ENCODE measurements at regions not wholly inside any gene's neighbourhood (a gene's known extent, or its start where the extent isn't known, plus 50 kb on each side); places are given as distances from the start of the nearest gene placed in this dataset.
"Not testable (repeated sequence)": the region's sequence is repeated elsewhere in the genome, so short reads cannot be mapped to it uniquely, and the experiment has no call there.

DNA sequence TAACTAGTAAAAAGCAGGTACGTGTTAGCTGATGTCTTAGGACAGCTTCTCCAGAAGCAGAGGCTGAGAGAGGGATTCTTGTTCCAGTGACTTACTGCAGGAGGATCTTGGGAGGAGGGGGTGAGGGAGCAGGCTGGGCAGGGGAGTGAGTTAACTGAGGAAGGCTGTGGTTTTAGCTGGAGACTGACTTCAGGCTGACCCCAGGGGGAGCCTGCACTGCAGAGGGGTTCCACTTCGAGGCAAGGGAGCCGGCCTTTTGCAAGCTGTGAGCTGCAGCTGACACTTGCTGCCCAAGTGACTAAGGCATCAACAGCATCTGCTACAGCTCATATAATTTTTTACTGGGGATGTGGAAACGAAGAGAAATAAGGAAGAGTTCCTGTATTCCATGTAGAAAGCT is 50.4 kb upstream of the SOD1 start:
- DNase-seq: peak; percentile 8

DNA sequence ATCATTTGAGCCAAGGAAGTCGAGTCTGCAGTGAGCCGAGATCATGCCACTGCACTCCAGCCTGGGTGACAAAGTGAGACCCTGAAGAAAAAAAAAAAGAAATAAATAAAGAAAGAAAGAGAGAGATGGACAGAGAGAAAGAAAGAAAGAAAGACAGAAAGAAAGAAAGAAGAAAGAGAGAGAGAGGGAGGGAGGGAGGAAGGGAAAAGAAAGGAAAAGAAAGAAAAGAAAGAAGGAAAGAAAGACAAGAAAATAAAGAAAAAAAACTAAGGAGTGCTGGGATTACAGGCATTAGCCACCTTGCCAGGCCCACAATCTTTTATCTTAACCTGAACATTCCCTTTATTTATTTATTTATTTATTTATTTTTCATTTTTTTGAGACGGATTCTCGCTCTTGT is 51.7 kb upstream of the SOD1 start:
- no peak for DNase-seq

DNA sequence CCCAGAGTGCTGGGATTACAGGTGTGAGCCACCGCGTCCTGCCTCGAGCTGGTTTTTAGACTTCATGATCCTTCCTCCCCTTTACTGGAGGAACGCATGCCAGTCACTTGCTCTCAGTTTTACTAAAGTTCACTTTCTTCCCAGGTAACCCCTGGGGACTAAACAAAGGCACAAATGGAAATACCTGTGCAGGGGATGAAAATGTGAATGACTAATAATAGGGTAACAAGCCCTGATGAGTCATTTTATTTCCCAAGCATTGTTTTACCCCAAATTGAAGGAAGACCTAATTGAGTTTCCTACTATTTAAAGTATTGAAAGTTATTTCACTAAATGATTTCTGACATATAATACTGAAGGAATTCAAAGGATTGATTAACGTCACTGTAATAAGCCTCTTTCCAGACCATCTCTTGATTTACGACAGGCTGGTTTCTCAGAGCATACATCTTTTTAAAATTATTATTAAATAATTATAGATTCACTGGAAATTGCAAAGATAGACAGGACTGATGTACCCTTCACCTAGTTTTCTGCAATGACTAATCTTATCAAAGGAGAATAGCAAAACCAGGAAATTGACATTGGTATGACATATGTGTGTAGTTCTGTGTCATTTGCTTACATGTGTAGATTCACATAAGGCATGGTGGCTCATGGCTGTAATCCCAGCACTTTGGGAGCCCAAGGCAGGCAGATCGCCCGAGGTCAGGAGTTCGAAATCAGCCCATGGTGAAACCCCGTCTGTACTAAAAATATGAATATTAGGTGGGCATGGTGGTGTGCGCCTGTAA is 53.2 kb upstream of the SOD1 start:
- DNase-seq: no peak

DNA sequence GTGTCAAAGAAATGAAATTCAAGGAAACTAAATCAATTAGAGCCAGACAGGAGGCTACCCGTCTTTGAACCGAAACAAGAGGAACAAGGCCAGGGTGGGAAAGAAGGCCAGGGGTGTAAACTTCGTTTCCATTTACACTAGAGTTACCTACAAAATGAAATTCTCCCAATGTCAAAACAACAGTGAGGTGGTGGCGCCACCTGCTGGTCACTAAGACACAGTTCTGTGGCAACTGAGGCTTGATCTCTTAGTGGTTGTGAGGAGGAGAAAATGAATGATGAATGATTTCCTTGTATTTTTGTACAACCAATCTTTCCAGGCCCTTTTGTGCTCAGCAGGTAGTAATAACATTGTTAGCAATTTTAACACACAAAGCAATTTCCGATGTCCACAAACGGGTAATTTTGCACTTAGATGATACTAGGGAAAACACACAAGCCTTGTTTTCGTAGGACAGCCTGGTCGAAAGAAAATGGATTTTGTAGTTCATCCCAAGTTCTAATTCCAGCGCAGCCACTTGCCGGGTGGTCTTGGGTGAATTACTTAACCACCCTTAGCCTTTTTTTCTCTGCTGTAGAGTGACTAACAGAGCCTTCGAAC is 54.8 kb upstream of the SOD1 start:
- peak; percentile 62 for DNase-seq

DNA sequence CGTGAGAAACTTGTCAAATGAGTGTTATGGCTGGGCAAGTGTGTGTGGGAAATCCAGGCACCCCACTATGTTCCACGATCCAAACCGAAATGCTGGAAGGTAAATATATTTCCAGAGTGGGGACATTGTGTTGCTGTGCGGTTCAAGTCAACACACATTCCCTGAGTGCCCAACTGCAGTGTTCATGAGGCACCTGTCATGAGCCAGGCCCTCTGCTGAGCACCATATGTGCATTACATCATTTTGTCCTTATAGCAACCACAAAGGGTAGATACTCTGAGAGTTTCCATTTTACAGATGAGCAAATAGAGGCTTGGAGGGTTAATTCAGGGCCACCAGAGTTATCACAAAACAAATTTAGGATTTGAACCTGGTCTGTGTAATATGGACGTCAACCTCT is 59.9 kb upstream of the SOD1 start:
- DNase-seq: no peak

DNA sequence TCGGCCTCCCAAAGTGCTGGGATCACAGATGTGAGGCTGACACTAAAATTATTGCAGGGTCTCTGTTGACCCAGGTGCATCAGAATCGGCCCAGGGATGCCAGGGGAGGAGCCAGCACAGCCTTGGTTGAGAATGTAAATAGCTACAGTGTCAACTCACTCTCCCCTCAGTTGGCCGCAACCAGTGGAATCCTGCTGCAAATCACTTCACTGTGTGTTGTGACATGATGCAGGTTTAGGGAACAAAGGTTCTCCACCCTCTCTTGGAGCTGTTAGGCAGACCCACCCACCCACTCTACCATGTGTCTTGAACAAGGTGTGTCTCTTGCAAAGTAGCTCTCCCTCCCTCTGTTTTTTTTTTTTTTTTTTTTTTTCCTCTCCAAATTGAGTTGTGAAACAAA is 60.5 kb upstream of the SOD1 start:
- no peak for DNase-seq

DNA sequence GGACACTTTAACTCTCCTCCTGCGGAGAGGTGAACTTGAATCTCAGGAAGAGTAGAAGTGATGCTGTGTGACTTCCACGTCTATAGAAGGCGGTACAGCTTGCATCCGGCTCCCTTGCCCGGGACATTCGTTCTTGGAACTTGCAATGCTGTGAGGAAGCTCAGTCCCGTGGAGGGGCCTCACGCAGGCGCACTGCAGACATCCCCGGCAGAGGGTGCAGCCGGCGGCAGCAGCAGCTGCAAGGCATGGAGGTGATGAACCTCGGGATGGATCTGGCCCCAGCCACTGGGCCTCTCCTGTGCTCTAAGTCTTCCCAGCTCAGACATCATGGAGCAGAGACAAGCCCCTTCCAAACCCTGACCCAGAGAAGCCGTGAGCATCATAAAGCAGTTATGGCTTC is 61.8 kb upstream of the SOD1 start:
- no peak for DNase-seq

DNA sequence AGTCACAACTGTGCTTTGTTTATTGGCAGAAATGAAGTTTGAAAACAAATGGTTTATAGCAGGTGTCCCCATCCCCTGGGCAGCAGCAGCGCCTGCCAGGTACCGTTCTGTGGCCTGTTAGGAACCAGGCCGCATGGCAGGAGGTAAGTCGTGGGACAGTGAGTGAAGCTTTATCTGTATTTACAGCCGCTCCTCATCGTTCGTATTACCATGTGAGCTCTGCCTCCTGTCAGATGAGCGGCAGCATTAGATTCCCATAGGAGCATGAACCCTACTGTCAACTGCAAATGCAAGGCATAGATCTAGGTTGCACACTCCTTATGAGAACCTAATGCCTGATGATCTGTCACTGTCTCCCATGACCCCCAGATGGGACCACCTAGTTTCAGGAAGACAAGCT is 63.4 kb upstream of the SOD1 start:
- no peak for DNase-seq

DNA sequence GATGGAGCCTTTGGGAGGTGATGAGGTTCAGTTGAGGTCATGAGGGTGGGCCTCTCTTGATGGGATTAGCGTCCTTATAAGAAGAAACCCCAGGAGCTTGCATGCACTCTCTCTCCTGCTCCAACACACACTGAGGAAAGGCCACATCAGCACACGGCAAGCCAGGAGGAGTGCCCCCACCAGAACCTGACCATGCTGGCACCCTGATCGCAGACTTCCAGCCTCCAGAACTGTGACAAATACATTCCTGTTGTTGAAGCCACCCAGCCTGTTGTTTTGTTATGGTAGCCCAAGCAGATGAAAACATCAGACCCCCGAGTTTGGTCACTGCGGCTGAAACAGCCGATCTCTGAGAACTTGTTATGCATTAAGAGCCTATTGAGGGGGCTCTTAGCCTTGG is 64.8 kb upstream of the SOD1 start:
- no peak for DNase-seq

DNA sequence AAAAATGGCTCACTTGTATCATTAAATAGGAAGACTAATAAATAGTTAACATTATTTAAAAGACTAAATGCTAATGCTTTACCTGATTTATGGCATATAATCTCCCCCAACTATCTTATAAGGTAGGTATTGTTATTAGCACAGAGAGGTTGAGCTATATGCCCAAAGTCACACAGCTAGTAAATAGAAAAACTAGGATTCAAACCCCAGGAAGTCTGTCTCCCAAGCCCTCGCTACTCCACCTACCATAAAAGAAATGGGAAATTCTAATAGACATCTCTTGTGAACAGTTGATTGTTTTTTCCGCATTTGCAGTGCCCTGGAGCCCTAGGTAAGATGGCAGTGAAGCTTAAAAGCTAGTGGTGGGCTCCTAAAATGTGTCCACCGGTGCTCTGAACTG is 65.2 kb upstream of the SOD1 start:
- no peak for DNase-seq

DNA sequence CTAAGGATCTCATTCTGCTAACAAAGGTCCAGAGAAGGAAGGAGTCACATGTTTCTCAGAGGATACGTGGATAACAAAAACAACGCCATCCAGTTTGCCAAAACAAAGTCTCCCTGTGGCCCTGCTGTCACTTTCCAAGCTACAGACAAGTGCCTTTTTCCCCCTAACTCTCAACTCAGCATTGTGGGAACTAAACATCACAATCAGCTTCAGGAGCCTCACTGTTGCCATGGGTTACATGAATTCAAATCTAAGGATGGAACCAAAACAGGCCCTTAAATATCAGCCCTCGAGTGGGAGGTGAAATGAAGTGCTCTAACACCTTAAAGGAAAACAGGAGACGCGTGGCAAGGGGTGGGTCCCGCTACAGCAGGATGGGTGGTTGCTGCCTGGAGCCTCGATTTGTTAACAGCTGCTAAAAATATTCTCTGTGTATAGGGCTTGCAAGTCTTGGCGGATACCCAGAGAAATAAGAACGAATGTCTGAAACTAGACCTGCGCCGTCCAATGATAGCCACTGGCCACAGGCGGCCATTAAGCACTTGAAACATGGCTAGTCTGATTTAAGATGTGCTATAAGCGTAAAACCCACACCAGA is 66.4 kb upstream of the SOD1 start:
- no peak for DNase-seq

DNA sequence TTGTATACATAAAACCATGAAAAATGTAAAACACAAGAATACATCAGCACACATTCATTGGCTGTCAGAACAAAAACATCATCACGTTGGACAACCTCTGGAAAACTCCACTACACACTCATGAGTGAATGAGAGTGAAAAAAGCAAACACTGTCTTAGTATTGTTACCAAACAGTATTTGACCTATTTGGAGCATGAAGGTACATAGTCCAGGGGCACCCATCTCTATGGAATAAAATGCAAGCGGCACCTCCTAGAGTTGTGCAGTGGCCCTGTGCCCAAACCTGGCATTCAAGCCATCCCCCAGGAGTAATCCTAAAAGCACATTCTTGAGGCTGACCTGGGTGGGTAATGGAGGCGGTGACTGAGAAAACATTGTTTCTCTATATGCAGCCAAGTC is 67.0 kb upstream of the SOD1 start:
- DNase-seq: no peak

DNA sequence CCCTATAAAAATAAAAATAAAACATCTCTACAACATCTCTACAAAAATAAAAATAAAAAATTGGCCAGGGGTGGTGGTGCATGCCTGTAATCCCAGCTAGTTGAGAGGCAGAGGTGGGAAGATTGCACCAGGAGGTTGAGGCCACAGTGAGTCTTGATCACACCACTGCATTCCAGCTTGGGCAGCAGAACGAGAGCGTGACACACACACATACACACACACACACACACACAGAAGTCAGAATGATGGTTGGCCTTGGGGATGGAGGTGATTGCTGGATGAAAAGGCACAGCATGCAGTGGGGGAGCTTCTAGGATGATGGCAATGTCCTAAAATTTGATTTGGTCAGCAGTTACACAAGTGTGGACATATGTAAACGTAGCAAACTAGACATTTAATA is 69.7 kb upstream of the SOD1 start:
- DNase-seq: no peak

DNA sequence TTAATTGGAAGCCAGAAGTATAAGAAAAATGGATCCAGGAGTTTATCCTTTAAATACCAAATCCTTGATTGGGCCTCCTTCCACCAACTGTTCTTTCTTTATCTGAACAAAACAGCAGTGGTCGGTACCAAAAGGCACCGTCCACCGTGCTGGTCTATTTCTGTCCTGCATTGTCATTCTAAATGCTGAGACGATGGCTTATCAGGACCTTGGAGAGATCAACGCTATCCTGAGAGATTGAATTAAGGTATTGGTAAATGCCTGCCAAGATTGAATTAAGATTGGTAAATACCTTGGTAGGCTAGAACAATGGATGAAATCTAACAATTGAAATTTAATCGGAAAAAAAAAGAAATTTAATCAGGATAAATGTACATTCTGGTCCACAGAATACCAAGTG is 73.4 kb upstream of the SOD1 start:
- no peak for DNase-seq

DNA sequence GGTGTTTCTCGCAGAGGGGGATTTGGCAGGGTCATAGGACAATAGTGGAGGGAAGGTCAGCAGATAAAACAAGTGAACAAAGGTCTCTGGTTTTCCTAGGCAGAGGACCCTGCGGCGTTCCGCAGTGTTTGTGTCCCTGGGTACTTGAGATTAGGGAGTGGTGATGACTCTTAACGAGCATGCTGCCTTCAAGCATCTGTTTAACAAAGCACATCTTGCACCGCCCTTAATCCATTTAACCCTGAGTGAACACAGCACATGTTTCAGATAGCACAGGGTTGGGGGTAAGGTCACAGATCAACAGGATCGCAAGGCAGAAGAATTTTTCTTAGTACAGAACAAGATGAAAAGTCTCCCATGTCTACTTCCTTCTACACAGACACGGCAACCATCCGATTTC is 75.6 kb upstream of the SOD1 start:
- not testable (repeated sequence) for DNase-seq

DNA sequence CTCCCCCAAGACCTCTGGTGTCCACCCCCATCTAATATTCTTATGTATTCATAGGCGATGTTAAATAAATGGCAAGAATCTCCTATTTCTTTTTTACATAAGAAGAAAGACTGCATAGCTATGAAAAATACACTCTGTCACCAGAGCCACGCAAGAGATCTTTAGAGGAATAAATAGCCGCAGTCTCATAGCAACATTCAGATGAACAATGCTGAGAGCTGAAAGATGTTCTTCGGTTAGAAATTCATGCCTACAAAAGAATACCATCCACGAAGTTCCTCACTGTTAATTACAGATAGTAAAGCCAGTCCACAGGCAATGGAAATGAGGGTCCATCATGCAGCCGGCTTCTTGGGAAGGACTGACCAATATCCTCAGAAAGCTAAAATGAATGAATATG is 76.0 kb upstream of the SOD1 start:
- no peak for DNase-seq

DNA sequence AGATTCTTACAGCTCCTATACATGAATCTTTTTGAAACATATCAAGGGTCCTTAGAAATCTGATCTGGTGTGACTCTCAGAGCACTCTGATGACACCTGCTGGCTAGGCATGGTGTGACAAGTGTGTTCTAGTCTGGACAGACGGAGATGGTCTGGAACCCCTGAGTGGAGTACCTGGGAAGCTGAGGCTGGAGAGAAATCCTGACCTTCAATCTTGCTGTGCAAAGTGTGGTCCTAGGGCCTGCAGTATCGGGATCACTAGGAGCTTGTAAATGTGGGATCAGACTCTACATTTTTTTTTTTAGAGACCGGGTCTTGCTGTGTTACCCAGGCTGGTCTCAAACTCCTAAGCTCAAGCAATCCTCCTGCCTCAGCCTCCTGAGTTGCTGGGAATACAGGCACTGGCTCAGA is 78.6 kb upstream of the SOD1 start:
- DNase-seq: peak; percentile 57

DNA sequence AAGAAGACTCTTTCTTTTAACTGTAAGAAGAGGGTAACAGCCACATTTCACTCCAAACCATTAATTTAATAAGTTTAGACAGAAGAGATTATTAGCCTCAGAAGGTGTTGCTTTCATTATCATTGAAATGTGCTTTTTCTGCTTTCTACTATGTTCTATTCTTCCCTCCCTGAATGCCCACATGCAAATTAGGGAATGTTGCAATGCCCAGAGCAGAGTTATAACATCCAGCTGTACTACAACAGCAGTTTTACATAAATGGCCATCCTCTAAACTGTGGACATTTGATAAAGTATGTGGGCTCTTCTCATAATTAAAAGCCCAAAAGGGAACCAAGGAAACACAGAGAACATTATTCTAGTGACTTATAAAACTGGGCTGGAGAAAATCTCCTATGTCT is 82.2 kb upstream of the SOD1 start:
- DNase-seq: no peak

DNA sequence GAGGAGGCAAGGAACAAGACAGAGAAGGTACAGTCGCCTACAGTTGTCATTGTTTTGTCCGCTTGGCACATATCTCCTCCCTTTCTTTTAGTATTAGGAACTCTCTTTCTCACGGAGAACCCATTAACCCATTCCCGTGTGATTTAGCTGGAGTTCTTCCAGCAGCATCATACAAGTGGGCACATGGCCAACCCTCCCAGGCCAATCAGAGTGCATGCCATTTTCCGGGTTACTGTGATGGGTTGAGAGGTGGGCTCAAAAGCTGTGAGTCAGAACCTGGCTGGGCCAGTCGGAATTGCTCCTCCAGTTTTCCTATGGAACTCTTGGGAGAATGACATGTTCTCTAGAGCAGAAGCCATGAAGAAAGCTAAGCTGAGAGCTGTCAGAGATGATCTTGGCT is 83.1 kb upstream of the SOD1 start:
- peak; percentile 43 for DNase-seq

DNA sequence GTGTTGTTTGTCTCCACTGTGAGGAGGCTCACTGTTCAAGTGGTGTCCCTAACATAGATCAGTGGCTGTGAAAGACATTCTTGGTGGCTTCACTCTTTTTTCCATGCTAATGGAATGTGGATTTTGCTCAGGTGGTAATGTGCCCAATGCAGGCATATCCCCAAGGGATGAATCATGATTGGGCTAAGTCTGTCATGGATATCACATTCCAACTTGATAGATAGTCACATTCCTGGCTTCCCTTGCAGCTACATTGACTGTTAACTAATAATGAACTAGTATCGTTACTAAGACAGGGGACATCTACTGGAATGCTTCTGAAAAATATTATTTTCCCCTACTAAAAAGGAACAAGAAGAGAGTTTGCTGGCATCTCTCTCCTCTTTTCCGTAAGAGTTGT is 86.3 kb upstream of the SOD1 start:
- DNase-seq: no peak

DNA sequence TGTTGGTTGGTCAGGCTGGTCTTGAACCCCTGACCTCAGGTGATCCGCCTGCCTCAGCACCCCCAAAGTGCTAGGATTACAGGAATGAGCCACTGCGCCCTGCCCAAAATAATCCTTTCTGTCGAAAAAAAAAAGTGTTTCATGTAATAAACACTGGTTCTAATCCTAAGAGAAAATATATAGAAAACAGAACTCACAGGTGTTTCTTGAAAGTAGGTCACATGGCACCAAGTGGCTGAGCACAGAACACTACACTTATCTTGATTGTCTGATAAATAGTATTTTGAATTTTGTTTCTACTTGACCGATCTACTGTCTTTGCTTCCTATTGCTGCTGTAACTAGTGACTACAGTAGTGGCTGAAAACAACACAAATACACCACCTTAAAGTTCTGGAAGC is 87.6 kb upstream of the SOD1 start:
- DNase-seq: no peak

DNA sequence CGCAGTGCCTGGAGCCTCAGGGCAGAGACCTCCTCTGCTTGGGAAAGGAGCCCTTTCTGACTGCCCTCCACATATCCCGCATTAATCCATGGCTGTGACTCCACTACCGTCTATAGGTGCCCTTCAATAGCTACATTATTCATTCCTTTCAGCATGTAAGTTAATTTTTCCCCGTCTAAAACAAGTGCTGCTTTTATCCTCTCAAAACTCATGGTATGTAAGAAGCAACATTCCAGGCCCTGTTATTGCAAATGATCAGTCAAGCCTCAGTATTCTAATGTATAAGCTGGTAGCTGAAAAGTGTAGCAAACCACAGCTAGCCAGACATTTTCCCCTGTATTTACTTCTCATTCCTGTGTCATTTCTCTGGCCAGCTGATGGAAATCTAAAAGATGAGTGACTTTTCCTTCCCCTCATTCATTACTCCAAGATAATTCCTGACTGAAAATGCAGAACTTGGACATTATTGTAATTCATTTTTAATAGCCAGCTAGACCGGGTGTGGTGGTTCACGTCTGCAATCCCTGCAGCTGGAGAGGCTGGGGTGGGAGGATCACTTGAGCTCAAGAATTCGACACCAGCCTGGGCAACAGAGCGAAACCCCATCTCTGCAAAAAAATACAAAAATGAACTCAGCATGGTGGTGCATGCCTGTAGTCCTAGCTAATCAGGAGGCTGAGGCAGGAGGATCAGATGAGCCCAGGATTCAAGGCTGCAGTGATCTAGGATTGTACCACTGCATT is 88.5 kb upstream of the SOD1 start:
- no peak for DNase-seq

DNA sequence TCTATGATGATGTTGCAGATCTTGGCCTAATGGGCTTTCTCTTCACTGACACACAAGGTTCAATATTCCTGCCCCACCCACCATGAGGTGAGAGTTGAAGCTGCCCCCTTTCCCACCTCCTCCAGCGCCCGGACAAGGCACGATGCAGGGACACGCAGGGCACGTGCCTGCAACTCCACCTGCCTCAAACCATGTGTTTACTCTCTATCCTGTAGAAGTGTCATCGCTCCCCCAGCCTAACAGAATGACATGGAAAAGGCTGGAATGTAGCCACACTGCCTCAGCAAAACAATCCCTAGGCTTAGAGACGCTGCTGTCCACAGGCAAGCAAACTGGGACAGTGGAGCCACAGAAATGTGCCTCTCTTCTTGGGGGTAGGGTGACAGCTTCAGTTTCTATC is 92.9 kb upstream of the SOD1 start:
- DNase-seq: no peak

DNA sequence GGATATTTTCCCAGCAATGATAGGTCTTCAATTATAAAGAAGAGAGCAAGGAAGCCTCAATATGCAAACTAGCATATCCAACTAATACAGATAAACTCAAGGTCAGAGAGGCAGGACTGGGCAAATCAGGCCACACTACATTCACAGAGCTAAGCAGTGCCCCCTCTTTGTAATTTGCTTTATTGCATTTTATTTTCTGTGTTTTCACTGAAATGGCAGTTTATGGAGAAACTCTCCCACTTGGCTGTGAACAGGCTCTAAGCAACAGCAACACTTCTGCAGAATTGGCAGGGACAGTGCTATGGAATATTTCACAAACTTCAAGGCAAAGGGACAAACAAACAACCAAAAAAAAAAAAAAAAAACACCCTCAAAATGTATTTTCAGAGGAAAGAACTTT is 93.4 kb upstream of the SOD1 start:
- DNase-seq: no peak

Data from fibroblast of skin of right biceps (primary cell).